NT2/D1 (cell line): ENCODE measurements at regions not wholly inside any gene's neighbourhood (a gene's known extent, or its start where the extent isn't known, plus 50 kb on each side); places are given as distances from the start of the nearest gene placed in this dataset.

Experiments
- YY1 ChIP-seq: IDR thresholded peaks from 2 replicates; pipeline ENCODE4 v1.6.1; 2011; ENCODE audit not compliant: insufficient read length, insufficient read depth
- ZNF274 ChIP-seq: IDR thresholded peaks from 2 replicates; pipeline ENCODE4 v1.6.1; 2011; ENCODE audit warnings: mild to moderate bottlenecking, low read depth, low read length

GRCh38 chr2:129074298-129074920 lies 755.7 kb upstream of the HS6ST1 start:
- no peak for TF ChIP-seq YY1
- no peak for TF ChIP-seq ZNF274
